Activated T-cell treated with anti-CD3 and anti-CD28 coated beads for 48 hours (primary cell): ENCODE measurements at regions not wholly inside any gene's neighbourhood (a gene's known extent, or its start where the extent isn't known, plus 50 kb on each side); places are given as distances from the start of the nearest gene placed in this dataset.
"Not testable (repeated sequence)": the region's sequence is repeated elsewhere in the genome, so short reads cannot be mapped to it uniquely, and the experiment has no call there.

Experiments
- DNase-seq: peaks from one replicate; pipeline ENCODE4 v3.0.0-alpha.2; 2020; ENCODE audit warnings: low read depth

DNA sequence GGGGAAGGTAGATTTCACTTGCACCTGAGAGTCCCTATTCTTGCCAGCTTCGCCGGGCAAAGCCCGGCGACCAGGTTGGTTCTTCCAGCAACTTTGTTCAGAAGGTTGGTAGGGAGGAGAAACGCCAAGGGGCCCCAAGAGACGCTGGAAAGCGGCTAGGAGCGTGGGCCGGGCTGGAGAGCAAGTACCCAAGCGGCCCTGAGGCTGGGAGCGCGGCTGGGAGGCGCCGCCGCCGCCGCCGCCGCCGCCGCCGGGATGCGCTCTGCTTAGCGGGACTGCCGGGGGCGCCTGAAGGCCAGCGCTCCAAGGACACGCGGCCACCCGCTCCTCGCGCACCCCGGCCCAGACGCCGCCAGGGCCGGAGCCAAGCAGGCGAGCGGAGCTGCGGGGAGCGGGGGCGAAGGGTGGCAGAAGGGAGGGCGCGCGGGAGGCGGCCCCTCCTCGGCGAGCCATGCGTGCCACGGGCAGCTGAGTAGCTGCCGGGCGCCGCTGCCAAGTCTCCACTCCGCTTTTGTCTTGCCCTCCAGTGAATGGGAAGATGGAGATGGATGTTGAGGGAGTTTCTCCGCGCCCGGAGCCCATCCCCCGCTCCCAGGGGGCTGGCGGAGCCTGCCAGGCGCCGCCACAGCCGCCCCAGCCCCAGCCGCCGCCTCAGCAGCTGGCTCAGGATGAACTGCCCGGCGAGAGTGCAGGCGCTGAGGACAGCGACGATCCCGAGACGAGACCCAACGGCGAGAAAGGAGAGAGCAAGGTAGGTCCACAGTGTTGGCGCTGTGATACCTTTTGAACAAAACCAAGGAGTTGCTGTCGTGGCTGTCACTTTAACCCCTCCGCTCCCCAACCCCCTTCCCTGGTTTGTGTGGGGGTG lies 227.4 kb upstream of the AZI2 start:
- DNase-seq = no peak

DNA sequence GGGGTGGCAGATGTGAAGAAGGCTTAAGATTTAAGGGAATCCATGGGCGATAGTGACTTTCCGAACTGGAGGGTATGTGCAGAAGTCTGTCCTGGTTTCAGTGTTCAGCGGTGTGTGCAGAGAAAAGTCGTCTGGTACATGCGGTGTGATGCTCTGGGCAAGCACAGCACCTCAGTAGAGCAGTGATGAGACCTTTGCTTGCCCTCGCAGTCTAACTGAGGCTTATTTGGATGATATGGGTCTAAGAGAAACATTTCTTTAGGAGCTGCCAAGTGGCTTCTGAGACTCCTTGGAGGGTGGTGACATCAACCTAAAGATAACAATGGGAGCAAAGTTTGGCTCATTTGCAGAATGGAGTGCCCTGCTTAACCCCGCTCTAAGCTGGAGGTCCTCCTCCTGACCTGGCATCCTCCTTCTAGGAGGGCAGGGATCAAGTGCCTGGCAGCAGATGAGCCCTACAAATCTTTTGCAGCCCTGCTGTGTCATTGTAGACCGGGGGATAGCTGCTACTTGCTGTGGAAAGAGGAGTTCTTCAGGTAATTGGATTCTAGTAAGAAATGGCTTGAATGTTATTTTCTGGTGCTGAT lies 228.1 kb upstream of the AZI2 start:
- no peak for DNase-seq

DNA sequence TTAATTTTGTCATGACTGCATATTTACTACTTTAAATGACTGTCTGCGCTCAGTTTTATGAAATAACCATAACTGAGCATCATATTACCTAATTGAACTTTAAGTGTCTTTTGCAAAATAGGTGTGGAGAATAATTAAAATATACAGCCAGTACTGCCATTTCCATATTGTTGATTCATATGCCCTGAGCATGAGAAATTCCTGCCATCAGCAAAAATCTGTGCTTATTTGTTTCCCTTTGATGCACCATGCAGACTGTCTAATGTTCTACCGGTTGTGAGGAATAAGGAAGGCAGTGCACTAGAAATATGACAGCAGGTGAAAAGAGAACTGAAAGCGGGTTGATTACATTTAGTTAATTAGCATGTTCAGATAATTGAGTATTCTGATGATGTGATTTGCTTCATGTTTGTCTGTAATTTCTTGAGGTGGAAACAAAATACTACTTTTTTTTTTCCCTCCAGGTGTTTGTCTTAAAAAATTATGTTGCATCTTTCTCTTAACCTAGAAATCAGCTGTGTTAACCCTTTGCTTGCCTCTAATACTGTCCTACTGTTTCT lies 229.4 kb upstream of the AZI2 start:
- no peak for DNase-seq

DNA sequence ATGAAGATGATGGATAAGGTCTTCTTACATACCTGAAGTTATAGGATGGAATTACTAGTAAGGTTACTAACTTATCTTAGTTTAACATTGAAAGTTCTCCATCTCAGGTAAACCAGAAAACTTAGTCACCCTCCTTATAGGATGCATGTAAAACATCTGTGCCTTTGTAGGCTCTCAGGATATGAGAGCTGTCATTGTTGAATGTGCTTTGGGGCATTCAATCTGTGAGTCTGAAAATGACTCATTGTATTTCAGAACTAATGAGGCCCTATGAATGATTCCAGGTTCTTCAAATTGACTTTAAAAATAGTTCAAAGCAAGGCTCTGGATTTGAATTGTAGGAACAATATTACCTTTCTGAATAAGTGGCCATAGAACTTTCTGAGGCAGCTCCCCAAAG lies 237.7 kb upstream of the AZI2 start:
- no peak for DNase-seq

DNA sequence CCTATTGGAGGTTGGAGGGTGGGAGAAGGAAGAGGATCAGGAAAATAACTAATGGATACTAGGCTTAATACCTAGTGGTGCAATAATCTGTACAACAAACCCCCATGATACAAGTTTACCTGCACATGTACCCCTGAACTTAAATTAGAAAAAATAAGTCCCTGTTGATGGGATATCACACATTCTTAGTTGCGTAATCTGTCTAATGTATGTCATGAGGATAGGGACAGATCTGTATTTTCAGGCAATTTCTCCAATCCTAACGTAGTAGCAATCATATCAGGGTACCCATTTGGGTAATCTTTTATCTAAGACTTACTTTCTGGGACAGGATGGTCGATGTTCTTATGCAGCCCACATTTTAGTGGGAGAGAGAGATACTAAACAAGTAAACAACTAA lies 239.1 kb upstream of the AZI2 start:
- DNase-seq = no peak

DNA sequence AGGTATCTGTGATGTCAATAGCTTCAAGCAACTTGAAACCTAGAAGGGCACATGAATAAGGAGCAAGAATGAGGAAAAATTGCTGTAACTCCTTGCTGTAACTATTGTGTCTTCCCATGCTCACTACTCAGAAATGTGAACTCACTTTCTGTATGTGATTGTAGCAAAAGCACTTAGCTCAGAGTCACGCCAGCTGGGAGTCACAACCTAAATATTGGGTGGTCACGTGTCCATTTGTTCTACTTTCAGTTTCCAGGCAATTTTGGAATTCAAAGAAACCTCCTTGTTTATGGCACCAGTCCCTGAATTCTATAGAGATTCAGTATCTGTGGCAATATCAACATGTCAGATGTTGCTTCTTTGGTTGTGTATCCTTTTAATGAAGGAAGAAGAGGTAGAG lies 241.6 kb upstream of the AZI2 start:
- no peak for DNase-seq

DNA sequence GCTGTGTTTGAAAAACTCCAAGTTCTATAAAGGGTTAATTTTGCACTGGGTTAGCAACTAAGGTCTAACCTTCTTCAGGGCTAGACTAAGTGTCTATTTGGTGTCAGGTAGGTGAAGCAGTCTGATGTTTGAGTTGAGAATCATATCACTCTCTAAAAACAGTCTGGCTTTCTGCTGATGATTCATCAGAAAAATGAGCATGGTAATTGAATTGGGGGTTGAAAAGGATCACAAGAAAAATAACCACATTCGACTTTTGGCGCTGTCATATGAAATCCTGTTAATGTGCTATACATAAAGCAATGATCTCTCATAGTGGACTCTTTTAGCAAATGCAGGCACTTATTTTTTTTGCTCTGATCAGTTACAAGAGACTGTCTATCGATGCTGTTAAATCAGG lies 242.2 kb upstream of the AZI2 start:
- no peak for DNase-seq

DNA sequence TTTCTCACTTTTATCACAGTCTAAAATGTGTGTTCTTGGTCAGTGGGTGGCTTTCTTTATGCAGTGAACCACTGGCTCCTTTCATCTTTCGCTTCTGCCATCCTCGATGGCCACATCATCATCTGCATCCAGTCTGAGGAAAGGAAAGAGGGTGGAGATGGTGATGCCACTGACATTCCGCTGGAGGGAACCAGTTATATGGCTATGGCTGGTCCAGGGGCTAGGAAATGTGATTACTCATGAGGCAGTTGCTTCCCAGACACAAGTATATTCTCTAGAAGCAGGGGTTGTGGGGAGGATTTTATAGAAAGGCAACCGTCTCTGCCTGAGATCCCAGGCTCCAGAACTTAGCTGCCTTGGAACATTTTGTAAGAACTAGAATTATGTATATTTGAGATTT lies 246.7 kb upstream of the AZI2 start:
- DNase-seq = no peak

DNA sequence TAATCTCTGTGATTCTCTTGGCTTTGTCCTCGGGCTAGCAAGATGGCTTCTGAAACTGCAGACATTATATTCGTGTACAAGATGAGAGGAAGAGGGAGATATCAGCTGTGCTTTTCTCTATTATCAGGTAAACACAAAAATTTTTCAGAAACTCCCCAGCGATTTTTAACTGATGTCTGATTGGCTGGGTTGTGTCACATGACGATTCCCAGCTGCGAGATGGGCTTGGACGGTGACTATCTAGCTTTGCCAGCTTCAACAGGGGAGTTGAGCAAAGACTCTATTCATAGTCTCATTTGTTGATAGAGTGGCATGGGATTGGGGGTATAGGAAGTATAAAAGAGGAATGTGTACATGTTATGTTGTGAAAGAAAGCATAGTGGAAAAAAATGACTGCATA lies 248.8 kb upstream of the AZI2 start:
- DNase-seq = no peak

DNA sequence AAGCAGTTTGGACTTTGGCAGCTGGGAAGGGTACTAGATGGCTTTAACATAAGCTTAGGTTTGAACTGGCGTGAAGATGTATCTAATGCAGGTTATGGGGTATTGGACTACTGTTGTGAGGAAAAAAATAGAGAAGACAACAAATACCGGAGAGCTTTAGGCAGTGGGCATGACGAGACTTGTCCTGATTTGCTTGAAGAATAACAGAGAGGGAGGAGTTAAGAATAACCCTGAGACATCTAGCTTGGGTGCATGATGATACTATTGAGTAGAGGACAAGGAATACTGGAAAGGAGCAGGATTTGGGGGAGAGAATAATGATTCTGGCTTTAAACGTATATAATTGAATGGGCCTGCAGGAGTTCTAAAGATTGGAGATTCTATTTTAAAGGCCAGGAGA lies 249.5 kb upstream of the AZI2 start:
- DNase-seq = no peak

DNA sequence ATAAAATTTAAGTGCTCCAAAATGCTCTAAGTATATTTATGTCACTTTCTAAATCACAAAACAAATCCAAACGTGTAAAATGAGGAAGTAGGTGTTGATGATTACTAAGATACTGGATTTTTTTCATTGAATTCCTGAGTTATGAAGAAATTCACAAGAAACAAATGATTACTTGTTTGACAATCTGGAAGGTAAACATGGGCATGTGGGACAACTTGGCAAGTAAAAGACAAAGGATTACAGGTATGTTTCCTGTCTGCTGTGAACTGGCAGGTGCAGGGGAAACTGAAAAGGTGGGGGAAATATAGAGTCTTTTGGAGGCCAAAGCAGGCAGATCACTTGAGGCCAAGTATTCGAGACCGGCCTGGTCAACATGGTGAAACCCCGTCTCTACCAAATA lies 252.7 kb upstream of the AZI2 start:
- DNase-seq = no peak

DNA sequence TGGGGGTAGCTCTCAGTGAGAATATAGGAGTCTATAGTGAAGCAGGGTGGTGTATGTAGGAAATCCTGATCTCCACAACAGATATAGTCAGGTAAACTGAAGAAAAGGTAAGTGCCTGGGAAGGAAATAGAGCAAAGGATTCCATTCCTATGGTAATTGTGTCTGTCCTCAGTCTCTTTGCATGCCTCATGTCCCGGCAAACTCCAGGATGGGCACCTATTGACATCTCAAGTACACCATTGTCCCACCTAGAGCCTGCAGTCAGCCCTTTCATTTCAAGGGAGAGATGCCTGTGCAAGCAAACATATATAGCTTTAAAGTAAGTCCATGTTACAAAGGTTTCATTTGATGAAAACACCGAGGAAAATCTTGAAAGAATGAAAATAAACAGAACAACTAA lies 257.7 kb upstream of the AZI2 start:
- no peak for DNase-seq

DNA sequence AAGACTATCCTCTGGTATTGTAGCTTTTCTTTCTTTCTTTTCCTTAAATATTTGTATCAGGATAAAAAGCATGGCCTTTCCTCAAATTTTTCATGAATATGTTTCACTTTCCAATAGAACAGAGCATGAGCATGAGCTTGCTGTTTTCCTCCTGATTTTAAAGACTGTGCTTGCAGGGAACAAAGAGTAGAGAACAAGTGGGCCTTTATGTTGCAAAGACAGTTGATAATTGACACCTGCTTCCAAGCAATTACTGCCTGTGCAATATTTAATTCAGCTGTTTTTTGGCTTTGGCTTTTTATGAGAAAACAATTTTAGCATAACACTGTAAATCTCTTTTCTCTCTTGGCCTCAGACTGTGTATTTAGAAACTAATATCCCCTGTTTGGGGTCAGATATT lies 263.6 kb upstream of the AZI2 start:
- no peak for DNase-seq

DNA sequence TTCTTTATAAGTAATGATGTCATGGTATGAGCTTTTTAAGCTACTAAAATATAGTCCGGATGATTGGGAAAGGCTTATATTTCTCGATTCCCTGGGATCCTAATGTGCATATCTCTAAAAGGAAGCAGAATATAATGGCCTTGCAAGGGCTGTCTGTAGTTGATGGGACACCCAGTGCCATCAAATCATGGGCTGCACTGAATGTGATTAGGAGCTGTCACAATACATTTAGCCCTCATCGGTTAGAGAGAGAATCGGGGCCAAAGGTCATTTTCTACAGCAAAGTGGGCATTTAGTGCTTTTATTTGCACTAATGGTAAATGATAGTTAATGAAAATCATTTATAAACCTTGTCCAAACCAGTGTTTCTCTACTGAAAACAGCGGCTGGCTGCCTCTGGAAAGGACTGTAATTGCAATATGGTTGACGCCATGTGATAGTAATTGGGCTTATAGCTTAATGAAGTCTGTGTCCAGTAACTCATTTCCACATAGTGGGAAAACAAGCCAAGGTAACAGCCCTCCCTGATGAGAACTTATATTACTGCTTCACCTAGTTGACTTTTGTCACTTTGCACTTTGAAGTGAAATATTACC lies 265.0 kb upstream of the AZI2 start:
- no peak for DNase-seq

DNA sequence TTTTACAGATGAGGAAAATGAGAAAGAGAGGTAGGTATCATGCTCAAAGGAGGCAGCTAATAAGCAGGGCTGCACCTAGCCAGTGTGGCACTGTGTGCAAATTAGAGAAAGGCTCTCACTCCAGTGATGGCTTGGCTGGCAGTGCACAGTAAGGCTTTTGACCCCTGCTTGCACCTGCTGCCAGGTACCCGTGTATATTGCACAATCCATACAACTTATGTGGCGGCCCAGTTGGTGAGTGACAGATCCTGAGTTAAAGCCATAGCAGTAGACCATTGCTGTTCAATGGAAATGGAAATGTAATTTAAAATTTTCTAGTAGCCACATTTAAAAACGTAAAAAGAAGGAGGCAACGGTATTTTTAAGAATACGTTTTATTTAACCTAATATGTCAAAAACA lies 266.4 kb upstream of the AZI2 start:
- DNase-seq = no peak

DNA sequence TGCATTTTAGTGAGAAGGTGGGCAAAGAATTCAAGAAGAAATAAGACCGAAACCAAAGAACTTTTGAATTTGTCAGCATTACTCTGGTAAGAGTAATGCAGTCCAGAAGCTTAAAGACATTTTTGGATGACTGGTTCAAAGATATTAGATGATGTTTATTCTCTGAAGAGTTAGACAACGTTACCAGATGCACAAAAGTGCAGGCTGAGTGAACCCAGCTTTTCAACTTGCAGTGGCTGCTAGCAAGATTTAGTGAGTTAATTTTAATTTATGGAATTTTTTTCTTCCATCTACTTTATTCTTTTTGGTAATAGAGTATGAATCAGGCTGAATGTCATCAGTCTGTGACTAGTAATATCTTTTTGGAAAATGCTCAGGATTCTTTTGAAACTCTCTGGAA lies 267.3 kb upstream of the AZI2 start:
- no peak for DNase-seq

DNA sequence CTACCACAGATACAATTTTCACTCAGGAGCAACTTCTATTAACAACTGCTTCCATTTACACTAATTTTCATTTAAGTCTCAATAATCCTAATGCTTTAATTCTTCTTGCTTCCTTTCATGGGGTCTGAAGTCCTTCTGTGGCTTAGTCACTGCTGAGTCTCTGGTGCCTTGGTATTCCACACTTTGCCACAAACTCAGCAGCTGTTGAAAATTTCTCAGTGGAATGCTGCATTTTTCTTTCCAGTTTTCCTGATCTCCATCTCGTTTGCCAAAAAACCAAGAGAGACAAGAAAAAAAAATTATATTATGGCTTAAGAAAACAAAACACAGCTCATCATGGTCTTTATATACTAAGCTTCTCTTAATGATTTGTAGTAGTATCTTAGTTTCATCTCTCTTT lies 269.2 kb upstream of the AZI2 start:
- DNase-seq = no peak

DNA sequence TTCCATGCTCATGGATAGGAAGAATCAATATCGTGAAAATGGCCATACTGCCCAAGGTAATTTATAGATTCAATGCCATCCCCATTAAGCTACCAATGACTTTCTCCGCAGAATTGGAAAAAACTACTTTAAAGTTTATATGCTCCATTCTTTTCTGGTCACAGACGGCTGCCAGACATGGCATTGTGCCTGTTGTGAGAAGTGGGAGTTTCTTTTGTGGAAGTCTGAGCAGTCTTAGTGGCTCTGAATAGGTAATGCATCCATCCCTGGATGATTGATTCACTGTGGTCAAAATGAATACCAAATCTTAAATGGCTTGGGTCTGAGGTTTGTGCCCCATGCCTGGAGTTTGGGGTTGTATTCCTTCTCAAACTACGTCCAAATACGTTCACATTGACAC lies 274.5 kb upstream of the AZI2 start:
- no peak for DNase-seq

DNA sequence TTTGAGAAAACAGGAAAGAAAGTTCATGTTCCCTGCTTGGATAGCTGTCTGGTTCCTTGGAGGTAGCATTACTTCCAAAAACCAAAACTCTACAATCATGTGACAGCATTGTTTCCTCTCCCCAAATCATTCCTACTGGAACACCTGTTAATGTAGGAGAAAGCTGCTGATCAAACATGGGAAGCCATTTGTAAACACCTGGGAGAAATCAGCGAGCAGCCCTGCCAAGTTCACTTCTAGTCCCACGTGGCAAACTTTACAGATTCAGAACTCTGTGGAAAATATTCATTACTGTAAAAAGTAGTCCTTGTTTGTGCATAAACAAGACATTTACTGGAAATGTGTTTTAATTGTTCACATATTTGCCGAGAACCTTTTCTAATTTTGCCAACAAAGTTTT lies 275.5 kb upstream of the AZI2 start:
- no peak for DNase-seq

DNA sequence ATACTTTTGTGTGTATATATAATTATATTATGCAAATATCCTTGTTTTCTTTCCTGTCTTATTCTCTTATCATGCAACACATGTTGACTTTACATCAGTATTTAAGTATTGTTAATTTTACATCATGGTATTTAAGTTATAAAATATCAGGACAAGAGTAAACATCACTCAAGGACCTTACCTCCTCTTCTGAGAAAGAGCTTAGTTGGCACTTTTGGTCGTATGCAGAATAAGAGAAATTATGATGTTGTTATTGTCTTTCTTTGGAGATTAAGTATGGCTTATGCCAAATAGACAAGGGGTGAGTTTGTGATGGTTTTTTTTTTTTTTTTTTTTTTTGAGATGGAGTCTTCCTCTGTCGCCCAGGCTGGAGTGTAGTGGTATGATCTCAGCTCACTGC lies 279.2 kb upstream of the AZI2 start:
- DNase-seq = not testable (repeated sequence)

DNA sequence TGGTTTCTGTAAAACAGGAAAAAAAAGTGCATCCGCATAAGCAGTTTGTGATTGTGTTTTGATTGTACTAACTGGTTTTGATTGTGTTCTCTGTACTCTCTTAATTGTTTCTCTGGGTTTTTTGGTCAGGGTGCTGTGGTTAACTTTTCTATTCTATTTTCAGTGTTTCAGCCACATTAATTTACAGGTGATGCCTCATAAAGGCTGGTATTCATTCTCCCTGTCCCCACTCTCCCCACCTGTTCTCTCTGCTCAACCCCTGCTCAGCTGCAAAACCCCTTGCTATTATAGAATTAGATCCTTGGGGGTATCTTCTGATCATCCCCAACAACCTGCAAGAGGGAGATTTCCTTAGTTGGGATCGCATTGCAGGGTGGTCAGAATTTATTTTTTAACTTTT lies 285.4 kb upstream of the AZI2 start:
- DNase-seq = no peak

DNA sequence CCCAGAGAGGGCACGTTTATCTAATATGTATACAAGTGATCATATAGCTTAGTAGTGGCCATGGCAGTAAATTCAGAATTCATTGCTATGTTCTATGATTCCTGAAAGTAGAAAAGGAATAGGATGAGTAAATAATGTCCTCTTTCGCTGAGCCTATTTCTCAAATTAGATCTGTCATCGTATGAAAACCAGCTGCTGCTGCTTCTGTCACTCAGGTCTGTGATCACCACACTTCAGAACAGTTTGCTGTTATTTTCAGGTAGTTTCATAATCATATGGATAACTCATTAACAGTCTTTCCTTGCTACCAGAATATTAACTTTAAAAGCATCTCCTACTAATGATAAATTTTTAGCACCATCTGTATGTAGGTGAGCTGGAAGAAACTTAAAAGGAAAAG lies 289.1 kb upstream of the AZI2 start:
- DNase-seq = no peak

DNA sequence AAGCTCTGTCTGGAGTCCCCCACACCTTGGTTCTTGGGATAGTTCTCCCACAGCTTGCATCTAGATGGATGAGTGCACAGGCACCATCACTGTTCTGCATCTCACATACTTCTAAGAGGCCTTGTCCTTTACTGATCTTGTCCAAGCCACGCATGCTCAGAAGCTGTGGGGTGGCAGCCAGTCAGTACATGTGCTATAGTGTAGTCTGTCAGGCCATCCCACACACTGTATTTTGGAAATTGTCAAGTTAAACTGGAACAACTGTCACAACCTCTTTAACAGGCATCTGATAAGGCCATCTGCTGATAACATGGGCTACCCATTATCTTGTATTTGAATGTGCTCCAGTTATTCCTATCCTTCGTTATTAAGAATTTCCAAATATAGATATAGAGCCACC lies 296.5 kb upstream of the AZI2 start:
- no peak for DNase-seq
